ENCODE measurements at regions not wholly inside any gene's neighbourhood (a gene's known extent, or its start where the extent isn't known, plus 50 kb on each side); places are given as distances from the start of the nearest gene placed in this dataset.
A peak's percentile ranks its signal among the peaks of the same experiment; 100 is the strongest.
"Not testable (repeated sequence)": the region's sequence is repeated elsewhere in the genome, so short reads cannot be mapped to it uniquely, and the experiment has no call there.

- peak; percentile 63 for ATAC-seq
- DNase-seq = peak; percentile 74 to 76
- intact Hi-C loops (cut with DNase I, micrococcal nuclease) = loop anchor here in 1 of 2 donors (5.0 to 10.0 kb wide), 2 partner anchors 261 to 873 kb away; no protein-coding TSS in a partner anchor
Measured at GRCh38 chr17:65294181-65294719, 157.1 kb downstream of the RGS9 start.

DNA sequence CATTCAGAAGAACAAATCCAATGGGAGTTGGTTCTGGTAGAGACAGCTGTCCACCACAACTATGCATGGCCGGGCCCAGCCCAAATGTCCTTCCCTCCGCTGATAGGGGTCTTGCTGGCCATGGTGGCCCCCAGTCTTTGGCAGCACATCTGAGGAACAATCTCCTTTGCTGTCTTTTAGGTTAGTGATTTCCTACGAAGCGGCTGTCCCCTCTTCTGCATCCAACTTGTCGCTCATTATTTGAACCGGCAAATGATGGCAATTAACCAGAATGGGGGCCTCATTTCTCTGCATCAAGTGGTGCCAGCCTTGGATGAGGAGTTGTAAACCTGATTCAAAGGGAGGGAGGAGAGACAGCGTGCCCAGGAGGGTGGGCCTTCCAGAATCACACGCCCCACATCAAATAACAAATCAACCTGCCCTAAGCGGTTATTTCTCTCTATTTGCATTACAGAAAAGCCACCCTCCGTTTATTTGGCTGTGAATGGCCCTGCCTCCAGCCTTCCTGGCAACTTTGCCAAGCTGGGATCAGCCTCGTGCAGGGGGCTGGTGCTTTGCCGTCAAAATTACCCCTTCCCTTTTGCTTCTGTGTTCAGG, 156.5 kb downstream of the RGS9 start:
- intact Hi-C loops (cut with DNase I, micrococcal nuclease) = loop anchor here in 1 of 2 donors (5.0 to 10.0 kb wide), 2 partner anchors 261 to 874 kb away; no protein-coding TSS in a partner anchor
- DNase-seq (peak; percentile 48 to 52), ATAC-seq (peak; percentile 51)

DNA sequence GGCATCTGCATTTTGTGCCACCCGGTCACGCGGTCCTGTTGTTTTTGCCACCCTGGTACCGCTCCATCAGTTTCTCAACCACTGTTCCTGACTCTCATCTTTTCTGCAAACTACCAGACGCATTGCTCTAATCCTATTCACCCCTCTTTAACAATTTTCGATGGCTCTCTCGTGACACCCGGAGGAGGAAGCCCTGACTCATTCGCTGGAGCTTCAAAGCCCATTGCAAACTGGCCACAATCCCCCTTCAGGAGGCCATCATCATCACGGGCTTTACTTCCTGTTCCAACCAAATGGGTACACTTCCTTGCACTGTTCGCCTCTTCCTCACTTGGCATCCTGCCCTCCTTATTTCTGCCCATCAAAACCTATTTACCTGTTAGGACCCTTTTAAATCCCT, 155.3 kb downstream of the RGS9 start:
- intact Hi-C loops (cut with DNase I, micrococcal nuclease) = loop anchor here in 1 of 2 donors (5.0 to 10.0 kb wide), 2 partner anchors 262 to 875 kb away; no protein-coding TSS in a partner anchor
- no peak for ATAC-seq

DNA sequence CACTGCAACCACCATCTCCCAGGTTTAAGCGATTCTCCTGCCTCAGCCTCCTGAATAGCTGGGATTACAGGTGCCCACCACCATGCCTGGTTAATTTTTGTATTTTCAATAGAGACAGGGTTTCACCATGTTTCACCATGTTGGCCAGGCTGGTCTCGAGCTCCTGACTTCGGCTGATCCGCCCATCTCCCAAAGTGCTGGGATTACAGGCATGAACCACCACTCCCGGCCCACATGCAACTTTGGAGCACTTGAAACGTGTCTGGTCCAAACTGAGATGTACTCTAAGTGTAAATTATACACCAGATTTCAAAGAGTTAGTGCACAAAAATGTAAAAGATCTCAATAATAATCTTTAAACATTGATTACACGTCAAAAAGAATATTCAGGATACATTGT, 154.1 kb downstream of the RGS9 start:
- intact Hi-C loops (cut with DNase I, micrococcal nuclease) = loop anchor here in 1 of 2 donors (5.0 to 10.0 kb wide), 2 partner anchors 264 to 876 kb away; no protein-coding TSS in a partner anchor
- ATAC-seq, DNase-seq: not testable (repeated sequence)

More for the DNA sequence above, 155.3 kb downstream of the RGS9 start:
- DNase-seq = no peak

DNA sequence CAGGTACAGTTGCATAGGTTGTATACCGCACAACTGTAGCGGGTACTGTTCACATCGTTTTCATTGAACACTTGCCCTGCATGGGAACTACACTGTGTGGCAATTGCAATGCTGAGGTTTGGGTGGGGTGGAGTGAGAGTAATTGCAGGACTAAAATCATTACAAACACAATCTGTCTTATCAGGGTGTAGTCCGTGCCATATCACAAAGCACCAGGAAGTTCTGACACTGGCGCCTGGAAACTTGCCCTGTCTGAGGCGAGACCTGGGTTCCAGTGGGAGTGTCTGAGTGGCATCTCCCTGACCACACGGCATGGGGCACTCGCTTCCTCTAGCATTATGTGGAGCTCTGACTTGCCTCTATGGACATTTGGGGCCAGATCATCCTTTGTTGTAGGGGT, 153.4 kb downstream of the RGS9 start:
- ATAC-seq = peak; percentile 74

GRCh38 chr17:65290056-65290455, 152.9 kb downstream of the RGS9 start:
- DNase-seq = peak; percentile 38 to 76
- intact Hi-C loops (cut with DNase I, micrococcal nuclease) = loop anchor here in 1 of 2 donors (5.0 to 10.0 kb wide), 2 partner anchors 265 to 877 kb away; no protein-coding TSS in a partner anchor
- peak; percentile 70 for ATAC-seq

More for the DNA sequence above, 153.4 kb downstream of the RGS9 start:
- intact Hi-C loops (cut with DNase I, micrococcal nuclease) = loop anchor here in 1 of 2 donors (5.0 to 10.0 kb wide), 2 partner anchors 264 to 877 kb away; no protein-coding TSS in a partner anchor
- peak; percentile 88 to 92 for DNase-seq

DNA sequence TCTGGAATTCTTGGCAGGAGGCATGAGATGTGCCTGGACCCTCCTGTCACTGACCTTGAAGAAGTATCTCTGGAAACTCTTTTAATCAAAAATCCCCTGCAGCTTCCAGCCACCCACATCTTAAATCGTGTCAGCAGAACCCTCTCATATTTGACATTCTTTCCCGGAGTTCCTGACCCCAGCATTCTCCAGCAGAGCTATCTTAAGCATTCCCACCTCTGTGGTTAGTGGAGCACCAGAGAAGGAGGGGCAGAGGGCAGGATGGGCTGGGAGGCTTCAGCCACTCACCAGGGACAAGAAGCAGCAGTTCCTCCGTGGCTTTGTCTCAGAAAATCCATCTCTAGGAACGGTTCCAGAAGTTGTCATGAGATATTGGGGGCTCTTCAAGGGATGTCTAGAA, 149.9 kb downstream of the RGS9 start:
- no peak for ATAC-seq
- DNase-seq = no peak
- intact Hi-C loops (cut with DNase I, micrococcal nuclease) = no loop called here

GRCh38 chr17:65283704-65284103, 146.5 kb downstream of the RGS9 start:
- ATAC-seq (peak; percentile 98), DNase-seq (peak; percentile 32 to 82)
- intact Hi-C loops (cut with DNase I, micrococcal nuclease) = no loop called here

DNA sequence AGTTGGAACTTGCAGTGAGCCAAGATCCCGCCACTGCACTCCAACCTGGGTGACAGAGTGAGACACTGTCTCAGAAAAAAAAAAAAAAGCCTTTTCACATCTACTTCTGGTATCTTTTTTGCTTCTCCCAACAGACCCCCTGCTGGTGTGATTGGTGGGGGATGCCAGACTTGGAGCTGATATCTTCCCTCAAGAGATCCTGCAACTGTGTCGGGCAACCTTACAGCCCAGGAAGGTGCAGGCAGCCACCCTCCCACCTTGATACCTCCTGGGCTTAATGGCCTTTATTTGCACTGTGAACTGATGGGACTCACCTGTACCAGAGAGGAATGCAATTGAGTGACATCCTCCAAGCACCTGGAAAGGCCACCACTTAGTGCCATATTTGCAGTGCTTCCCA, 142.3 kb downstream of the RGS9 start:
- no peak for ATAC-seq
- DNase-seq = no peak
- intact Hi-C loops (cut with DNase I, micrococcal nuclease) = no loop called here

DNA sequence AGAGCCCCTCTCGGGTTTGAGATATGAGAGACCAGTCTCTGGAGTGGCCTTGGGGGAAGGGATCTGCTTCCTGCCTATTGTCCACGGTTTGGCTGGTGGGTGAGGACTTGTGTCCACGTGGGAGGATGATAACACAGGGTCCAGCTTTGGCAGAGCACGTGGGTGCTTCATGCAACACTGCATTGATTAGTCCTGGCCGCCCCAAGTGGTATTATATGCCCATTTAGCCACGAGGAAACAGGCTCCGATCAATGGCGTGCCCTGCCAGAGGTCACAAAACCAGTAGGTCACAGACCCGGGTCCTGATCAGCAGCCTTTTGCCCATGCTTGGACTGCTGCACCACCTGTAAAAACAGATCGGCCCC, 141.6 kb downstream of the RGS9 start:
- DNase-seq (no peak), ATAC-seq (no peak)
- intact Hi-C loops (cut with DNase I, micrococcal nuclease) = no loop called here

DNA sequence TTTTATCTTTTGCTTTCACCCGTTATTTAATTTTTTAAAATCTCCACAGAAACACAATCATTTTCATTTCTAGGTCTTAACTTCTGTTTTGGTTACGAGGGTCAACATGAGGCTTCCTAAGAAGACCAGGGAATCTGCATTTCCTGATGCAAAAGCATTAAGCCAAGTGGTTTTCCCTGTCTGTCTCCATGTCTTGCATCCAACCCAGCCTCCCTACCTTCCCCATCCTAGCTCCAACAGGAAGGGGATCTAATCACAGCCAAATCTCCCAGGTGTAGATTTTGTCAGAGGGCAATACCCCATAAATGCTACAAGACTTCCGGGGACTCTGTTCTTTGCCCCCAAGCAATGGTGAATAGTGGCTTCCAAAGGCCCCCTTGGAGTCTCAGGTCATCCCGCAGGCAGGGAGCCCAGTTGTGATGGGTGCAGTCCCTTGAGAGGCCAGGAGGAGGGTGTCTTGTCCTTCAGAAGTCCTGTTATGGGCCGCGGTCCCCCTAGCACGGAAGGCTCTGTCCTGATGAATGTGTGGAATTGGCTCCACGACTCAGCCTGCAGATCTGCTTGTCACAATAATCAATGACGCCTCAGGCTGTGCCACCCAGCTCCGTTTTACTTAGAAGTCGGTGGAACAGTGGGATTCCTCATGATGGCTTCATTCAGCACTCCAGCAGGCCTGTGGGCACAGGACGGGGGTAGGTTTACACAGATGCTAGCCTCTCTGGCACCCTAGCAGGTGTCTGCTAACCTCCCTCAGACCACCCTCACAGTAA, 141.1 kb downstream of the RGS9 start:
- intact Hi-C loops (cut with DNase I, micrococcal nuclease) = no loop called here
- DNase-seq (peak; percentile 60 to 77), ATAC-seq (peak; percentile 99)

- intact Hi-C loops (cut with DNase I, micrococcal nuclease) = no loop called here
- DNase-seq = no peak
- ATAC-seq = no peak
Measured at GRCh38 chr17:65277576-65277975, 140.4 kb downstream of the RGS9 start.

Measured in left colon (tissue), 2 donors.